ENCODE measurements at regions not wholly inside any gene's neighbourhood (a gene's known extent, or its start where the extent isn't known, plus 50 kb on each side); places are given as distances from the start of the nearest gene placed in this dataset.
A peak's percentile ranks its signal among the peaks of the same experiment; 100 is the strongest.

DNA sequence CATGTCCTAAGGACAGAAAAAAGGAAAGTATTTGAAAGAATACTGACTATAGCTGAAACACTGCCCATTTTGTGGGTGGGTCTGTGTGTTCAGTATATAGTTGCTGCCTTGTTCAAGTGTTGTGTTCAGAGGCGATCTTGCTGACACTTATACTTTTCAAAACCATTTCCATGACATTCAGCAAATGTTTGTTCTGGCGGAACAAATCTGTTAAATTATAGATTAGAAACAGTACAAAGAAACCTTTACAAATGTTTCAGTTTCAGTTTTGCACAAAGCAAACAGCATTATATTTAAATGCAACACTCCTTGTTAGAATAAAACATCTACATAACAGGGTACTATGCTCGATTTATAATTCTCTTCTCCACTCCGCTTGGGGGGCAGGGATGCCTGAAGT lies 2276.3 kb downstream of the MAT2B start:
- DNase-seq, result peak; percentile 54

GRCh38 chr5:165783024-165783423 lies 2277.6 kb downstream of the MAT2B start:
- DNase-seq, result no peak

DNA sequence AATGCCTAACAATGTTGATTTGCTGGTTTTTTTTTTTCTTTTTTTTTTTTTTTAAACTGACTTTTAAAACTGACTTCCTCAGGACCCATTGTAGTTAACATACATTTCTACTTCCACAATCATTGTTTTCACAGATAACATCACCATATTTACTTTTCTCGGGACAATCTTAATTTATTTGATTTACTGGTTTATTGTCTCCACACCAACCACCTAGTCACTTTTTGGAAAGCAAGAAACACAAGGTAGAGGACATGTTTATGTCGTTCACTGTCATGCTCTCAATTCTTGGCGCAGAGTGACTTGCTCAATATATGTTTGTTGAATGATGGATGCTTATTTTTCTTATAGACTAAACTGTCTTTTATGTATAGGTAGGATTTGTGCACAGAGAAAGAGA lies 2280.7 kb downstream of the MAT2B start:
- no peak for DNase-seq

GRCh38 chr5:165795073-165795472 lies 2289.7 kb downstream of the MAT2B start:
- no peak for DNase-seq

DNA sequence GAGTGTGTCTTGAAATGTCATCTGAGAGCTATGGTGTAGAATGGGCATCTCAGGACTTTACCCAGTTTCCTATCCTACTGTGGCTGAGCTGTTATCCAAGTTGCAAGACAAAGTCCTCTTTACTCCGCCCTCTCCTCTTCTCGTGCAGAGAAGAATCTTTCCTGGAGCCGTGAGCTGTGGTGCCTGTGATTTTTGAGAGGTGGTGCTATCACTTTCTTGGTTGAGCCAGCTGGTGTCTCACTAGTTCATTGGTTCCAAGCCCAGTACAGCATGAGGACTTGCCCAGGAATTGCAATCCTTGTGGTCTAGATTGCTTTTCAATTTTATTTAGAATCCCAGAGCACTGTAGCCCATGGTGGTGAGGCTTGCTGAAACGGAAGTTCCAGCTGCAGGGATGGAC lies 2300.3 kb downstream of the MAT2B start:
- no peak for DNase-seq

DNA sequence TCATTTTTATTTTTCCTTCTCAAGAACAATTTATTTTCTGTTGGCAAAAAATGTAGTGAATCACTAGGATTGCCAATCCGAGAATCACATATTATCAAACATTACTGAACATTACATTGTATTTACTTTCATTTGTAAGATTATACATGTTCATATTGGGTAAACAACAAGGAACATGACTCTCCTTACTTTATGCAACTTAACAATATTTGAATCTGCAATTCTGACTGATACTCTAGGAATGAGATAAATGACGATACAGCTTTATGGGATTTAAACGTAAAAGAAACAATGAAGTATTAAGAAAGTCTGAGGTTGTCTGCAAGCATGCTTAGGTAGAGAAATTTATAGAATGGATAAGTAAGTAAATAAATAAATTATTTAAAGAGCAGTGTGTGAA lies 2302.9 kb downstream of the MAT2B start:
- DNase-seq, result no peak

DNA sequence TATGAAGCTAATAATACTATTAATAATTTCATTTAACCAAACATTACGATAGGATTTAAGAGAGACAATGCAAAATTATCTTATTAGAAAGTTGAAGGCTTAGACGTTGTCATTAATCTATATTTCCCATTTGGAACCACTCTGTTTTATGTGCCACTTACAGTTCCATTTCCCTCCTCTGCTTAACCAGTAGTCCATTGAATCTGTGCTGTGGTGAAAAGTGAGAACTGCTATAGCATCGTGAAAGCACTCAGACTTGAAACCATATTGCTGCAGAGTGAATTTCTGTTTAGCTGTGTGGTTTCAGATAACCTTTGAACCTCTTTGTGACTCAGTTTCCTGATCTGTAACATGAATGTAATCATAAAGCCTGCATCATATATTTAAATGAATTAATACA lies 2304.5 kb downstream of the MAT2B start:
- no peak for DNase-seq

GRCh38 chr5:165829504-165829903 lies 2324.1 kb downstream of the MAT2B start:
- DNase-seq, result no peak

- DNase-seq, result no peak
Measured at GRCh38 chr5:165834891-165835290, 2329.5 kb downstream of the MAT2B start.

GRCh38 chr5:165836046-165836445 lies 2330.6 kb downstream of the MAT2B start:
- no peak for DNase-seq

DNA sequence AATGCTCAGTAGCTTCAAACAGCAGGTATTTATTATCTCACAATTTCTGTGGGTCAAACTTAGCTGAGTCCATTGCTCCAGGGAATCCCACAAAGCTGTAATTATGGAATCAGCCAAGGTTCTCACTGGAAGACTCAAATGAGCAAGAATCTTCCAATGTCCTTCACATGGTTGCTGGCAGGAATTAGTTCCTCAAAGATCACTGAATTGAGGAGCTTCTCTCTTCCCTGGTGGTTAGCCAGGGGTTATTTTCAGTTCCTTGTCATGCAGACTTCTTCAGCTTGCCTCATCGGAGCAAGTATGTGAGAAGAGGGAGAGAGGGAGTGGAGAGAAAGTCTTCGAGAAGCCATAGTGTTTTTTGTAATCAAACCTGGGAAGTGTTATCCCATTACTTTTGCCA lies 2331.9 kb downstream of the MAT2B start:
- DNase-seq, result no peak

GRCh38 chr5:165844571-165844970 lies 2339.2 kb downstream of the MAT2B start:
- no peak for DNase-seq

GRCh38 chr5:165858118-165858517 lies 2352.7 kb downstream of the MAT2B start:
- DNase-seq, result no peak

- peak; percentile 59 for DNase-seq
Measured at GRCh38 chr5:165859251-165859650, 2353.8 kb downstream of the MAT2B start.

- no peak for DNase-seq
Measured at GRCh38 chr5:165863239-165863638, 2357.8 kb downstream of the MAT2B start.

DNA sequence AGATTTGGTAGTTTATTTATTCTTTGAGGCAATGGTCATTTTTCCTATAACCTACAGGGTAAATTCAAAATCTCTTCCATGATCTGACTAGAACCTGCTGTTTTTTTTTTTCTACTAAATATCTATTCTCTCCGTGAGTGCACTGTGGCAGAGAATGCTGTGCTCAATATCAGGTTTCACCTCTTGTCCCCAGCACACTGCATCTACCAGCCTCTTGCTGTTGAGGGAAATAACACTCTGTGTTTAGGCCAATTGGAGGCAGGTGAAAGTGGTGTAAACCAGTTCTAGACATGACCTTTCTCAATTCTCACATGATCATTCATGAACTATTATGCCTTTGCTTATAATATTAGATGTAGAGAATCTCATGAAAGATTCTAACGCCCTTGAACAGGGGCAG lies 2365.9 kb downstream of the MAT2B start:
- no peak for DNase-seq

DNA sequence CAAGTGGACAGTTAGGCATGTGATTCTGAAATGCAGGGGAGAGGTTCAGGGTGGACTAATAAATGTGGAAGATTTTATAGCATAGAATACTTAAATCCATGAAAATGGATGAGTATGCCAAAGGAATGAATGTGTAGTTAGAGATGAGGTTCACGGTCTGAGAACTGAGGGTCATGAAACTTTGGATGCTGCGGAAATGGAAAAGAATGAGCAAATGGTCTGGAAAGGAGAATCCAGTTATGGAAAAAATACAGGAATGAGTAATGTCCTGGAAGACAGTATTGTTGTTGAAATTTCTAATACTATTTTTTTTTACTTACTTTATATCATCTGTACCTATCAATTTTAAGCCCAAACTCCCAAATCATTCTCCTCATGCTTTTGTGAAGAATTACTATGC lies 2369.4 kb downstream of the MAT2B start:
- DNase-seq, result no peak

DNA sequence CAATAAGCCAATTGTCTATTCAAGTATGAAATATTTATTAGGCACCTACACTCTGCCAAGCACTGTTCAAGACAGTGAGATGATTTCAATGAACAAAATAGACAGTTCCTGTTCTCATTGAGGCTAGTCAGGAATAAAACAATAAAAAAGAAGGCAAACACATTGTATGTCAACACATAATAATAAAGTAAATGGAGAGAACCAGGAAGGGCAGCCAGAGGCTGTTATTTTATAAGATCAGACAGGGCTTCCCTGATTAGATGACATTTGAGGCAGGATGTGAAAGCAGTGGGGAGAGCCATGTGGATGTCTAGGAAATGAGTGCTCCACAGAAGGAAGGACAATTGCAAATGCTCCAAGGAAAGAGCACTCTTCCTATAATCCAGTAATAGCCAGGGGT lies 2371.1 kb downstream of the MAT2B start:
- no peak for DNase-seq

- no peak for DNase-seq
Measured at GRCh38 chr5:165877475-165877874, 2372.1 kb downstream of the MAT2B start.

- peak; percentile 11 for DNase-seq
Measured at GRCh38 chr5:165881259-165881658, 2375.8 kb downstream of the MAT2B start.

DNA sequence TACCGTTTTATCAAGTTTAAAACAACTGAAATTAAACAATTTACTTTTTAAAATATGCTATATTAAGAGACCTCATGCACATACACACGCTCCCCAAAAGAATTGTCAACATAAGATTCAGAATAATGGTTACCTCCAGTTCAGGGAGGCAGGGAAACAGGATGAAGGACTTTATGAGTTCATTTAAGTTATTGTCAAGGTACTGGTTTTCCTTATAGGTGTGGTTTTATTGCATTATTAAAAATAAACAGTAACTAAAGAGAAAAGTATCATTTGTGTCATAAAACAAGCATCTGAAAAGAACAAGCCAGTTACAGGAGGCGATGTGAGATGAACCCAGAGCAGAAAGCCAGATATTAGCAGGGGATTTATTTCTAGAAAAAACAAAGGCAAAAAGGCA lies 2376.7 kb downstream of the MAT2B start:
- no peak for DNase-seq

DNA sequence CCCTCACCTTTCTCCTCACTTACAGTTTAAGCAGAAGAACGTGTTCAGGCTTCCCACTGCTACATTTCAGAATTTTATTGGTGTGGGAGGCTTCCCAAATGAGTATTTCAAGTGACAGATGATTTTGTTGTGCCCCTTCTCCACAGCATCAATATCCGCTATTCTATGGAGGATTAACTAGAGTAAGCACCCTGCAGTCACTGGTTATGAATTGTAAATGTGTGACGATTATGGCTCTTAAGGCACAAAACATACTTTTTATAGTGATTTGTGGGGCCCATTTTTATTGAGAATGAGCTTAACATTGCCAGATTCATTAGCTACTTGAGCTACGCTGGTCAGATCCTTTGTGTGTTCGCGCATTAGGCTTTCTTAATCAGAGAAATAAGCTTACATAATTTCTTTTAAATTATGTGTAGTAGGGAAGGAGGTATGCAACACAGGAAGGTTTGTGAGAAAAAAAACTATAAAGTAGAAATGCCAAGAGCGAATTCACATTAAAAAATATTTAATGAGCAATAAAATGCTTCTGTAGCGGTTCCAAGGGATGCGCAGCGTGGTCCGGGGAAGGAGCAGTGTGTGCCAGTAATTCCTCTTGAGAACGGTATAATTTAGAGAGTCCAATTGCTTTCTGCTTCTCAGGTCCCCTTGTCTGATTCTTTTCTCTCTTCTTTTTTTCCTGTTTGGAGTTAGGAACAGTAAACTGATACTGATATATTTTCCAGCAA lies 2380.4 kb downstream of the MAT2B start:
- DNase-seq, result no peak

- DNase-seq, result no peak
Measured at GRCh38 chr5:165887147-165887546, 2381.7 kb downstream of the MAT2B start.

- DNase-seq, result no peak
Measured at GRCh38 chr5:165892383-165892782, 2387.0 kb downstream of the MAT2B start.

- DNase-seq, result no peak
Measured at GRCh38 chr5:165894916-165895315, 2389.5 kb downstream of the MAT2B start.
